HG03045 (cell line): ENCODE measurements at regions not wholly inside any gene's neighbourhood (a gene's known extent, or its start where the extent isn't known, plus 50 kb on each side); places are given as distances from the start of the nearest gene placed in this dataset.
"Not testable (repeated sequence)": the region's sequence is repeated elsewhere in the genome, so short reads cannot be mapped to it uniquely, and the experiment has no call there.

Experiments
- ATAC-seq: cut with Tn5 transposase; IDR thresholded peaks from one replicate; pipeline ENCODE4 v1.9.1; 2021; ENCODE audit warnings: mild to moderate bottlenecking, moderate library complexity; ENCODE audit not compliant: unreplicated experiment

- ATAC-seq = no peak
Measured at GRCh38 chr6:117761610-117762009, 86.3 kb downstream of the NUS1 start.

- ATAC-seq = peak; percentile 97
Measured at GRCh38 chr6:117771403-117771802, 96.1 kb downstream of the NUS1 start.

- no peak for ATAC-seq
Measured at GRCh38 chr6:117776441-117776840, 101.2 kb downstream of the NUS1 start.

GRCh38 chr6:117781550-117781949 is 106.3 kb downstream of the NUS1 start:
- no peak for ATAC-seq

GRCh38 chr6:117783279-117783678 is 108.0 kb downstream of the NUS1 start:
- no peak for ATAC-seq

GRCh38 chr6:117791012-117791411 is 115.7 kb downstream of the NUS1 start:
- ATAC-seq = no peak

GRCh38 chr6:117795234-117795633 is 111.8 kb upstream of the SLC35F1 start:
- no peak for ATAC-seq

GRCh38 chr6:117798819-117799218 is 108.2 kb upstream of the SLC35F1 start:
- ATAC-seq = not testable (repeated sequence)

- no peak for ATAC-seq
Measured at GRCh38 chr6:117810269-117810668, 96.8 kb upstream of the SLC35F1 start.

- ATAC-seq = no peak
Measured at GRCh38 chr6:117817499-117817898, 89.6 kb upstream of the SLC35F1 start.

GRCh38 chr6:117817992-117818391 is 89.1 kb upstream of the SLC35F1 start:
- no peak for ATAC-seq

GRCh38 chr6:117818449-117818848 is 88.6 kb upstream of the SLC35F1 start:
- ATAC-seq = no peak

GRCh38 chr6:117829594-117830319 is 77.3 kb upstream of the SLC35F1 start:
- ATAC-seq = no peak

GRCh38 chr6:117837261-117837660 is 69.8 kb upstream of the SLC35F1 start:
- ATAC-seq = no peak

- no peak for ATAC-seq
Measured at GRCh38 chr6:117840541-117840983, 66.5 kb upstream of the SLC35F1 start.

- no peak for ATAC-seq
Measured at GRCh38 chr6:117847912-117848311, 59.2 kb upstream of the SLC35F1 start.

GRCh38 chr6:117849087-117849486 is 58.0 kb upstream of the SLC35F1 start:
- ATAC-seq = no peak
